Right atrium auricular region (tissue), 2 donors: ENCODE measurements at regions not wholly inside any gene's neighbourhood (a gene's known extent, or its start where the extent isn't known, plus 50 kb on each side); places are given as distances from the start of the nearest gene placed in this dataset.
A peak's percentile ranks its signal among the peaks of the same experiment; 100 is the strongest.

Experiments used
- DNase-seq: peaks from one replicate; pipeline ENCODE4 v3.0.0-alpha.2; 2019; ENCODE audit warnings: low spot score
- H3K27ac ChIP-seq, 2 donors: fragments of 200-600 bp; sonication (generic); 1 replicate in 1 of 2; 2 replicates in 1 of 2; pipeline ENCODE4 v1.5.1; 2016 to 2019
- H3K27me3 ChIP-seq, 2 donors: fragments of 200-600 bp; sonication (generic); one replicate each; pipeline versions ENCODE4 v1.5.1 to v1.6.0; 2017 to 2019
- H3K36me3 ChIP-seq: fragments of 200-600 bp; sonication (generic); one replicate; pipeline ENCODE4 v1.5.1; 2016
- H3K4me1 ChIP-seq, 2 donors: fragments of 200-600 bp; sonication (generic); one replicate each; pipeline versions ENCODE4 v1.5.1 to v1.6.0; 2017 to 2019
- H3K4me3 ChIP-seq, 2 donors: fragments of 200-600 bp; sonication (generic); 1 replicate in 1 of 2; 2 replicates in 1 of 2; pipeline ENCODE4 v1.5.1; 2017 to 2019; ENCODE audit warnings: mild to moderate bottlenecking in 1 of 2, moderate library complexity in 1 of 2
- H3K9me3 ChIP-seq, 2 donors: fragments of 200-600 bp; sonication (generic); one replicate each; pipeline ENCODE4 v1.5.1; 2019
- CTCF ChIP-seq, 2 donors: fragments of 200-600 bp; sonication (generic); IDR thresholded peaks; one replicate each; pipeline ENCODE4 v1.5.1; 2019; ENCODE audit warnings: antibody characterized with exemption in 2 of 2

GRCh38 chr10:31081937-31082840 lies 50.5 kb upstream of the ZNF438 start:
- no peaks in the 10 kb centered on the region for H3K4me1 ChIP-seq
- H3K27ac ChIP-seq: no peak overlapping the region
- no peaks in the 10 kb centered on the region for H3K9me3 ChIP-seq
- no peak for DNase-seq
- no peaks in the 10 kb centered on the region for H3K36me3 ChIP-seq
- H3K4me3 ChIP-seq: no peak overlapping the region
- H3K27me3 ChIP-seq: no peaks in the 10 kb centered on the region
- no peak for TF ChIP-seq CTCF (IDR thresholded peaks at IDR 0.05)

- no peak overlapping the region for H3K27ac ChIP-seq
- H3K4me3 ChIP-seq: no peak overlapping the region
- H3K27me3 ChIP-seq: no peaks in the 10 kb centered on the region
- H3K36me3 ChIP-seq: no peaks in the 10 kb centered on the region
- H3K4me1 ChIP-seq: no peaks in the 10 kb centered on the region
- no peaks in the 10 kb centered on the region for H3K9me3 ChIP-seq
- DNase-seq: no peak
- peak in 1 of 2 donors; percentile 62 for TF ChIP-seq CTCF (IDR thresholded peaks at IDR 0.05)
These were observed 52.1 kb upstream of the ZNF438 start for GRCh38 chr10:31083765-31084184.

GRCh38 chr10:31087011-31087410 lies 55.3 kb upstream of the ZNF438 start:
- DNase-seq: no peak
- H3K4me3 ChIP-seq: no peak overlapping the region
- no peaks in the 10 kb centered on the region for H3K36me3 ChIP-seq
- H3K27ac ChIP-seq: no peak overlapping the region
- no peaks in the 10 kb centered on the region for H3K4me1 ChIP-seq
- H3K27me3 ChIP-seq: no peaks in the 10 kb centered on the region
- TF ChIP-seq CTCF (IDR thresholded peaks at IDR 0.05): no peak
- H3K9me3 ChIP-seq: no peaks in the 10 kb centered on the region

GRCh38 chr10:31087851-31088250 lies 56.2 kb upstream of the ZNF438 start:
- Histone ChIP-seq H3K27me3 (no peaks in the 10 kb centered on the region), H3K27ac (no peak overlapping the region), H3K36me3 (no peaks in the 10 kb centered on the region), H3K4me3 (no peak overlapping the region), H3K4me1 (no peaks in the 10 kb centered on the region), H3K9me3 (no peaks in the 10 kb centered on the region)
- no peak for DNase-seq
- no peak for TF ChIP-seq CTCF (IDR thresholded peaks at IDR 0.05)

- Histone ChIP-seq H3K36me3 (no peaks in the 10 kb centered on the region), H3K4me3 (no peak overlapping the region), H3K27ac (no peak overlapping the region), H3K4me1 (no peaks in the 10 kb centered on the region), H3K9me3 (no peaks in the 10 kb centered on the region), H3K27me3 (no peaks in the 10 kb centered on the region)
- TF ChIP-seq CTCF (IDR thresholded peaks at IDR 0.05): no peak
- no peak for DNase-seq
These were observed 59.4 kb upstream of the ZNF438 start for GRCh38 chr10:31090894-31091607.
